ENCODE measurements at regions not wholly inside any gene's neighbourhood (a gene's known extent, or its start where the extent isn't known, plus 50 kb on each side); places are given as distances from the start of the nearest gene placed in this dataset.

GRCh38 chr12:93292213-93292612 is 85.5 kb upstream of the NUDT4 start:
- peaks cover 21% of the 10 kb centered on the region for H3K4me1 ChIP-seq
- Mint-ChIP-seq H3K4me3 (ENCODE audit: unreplicated experiment) (no peak overlapping the region), H3K27ac (ENCODE audit: unreplicated experiment) (no peak overlapping the region), H3K27me3 (ENCODE audit: insufficient read depth, unreplicated experiment) (no peaks in the 10 kb centered on the region), H3K9me3 (ENCODE audit: unreplicated experiment) (no peaks in the 10 kb centered on the region), H3K36me3 (ENCODE audit: insufficient read depth, unreplicated experiment) (peaks cover 5% of the 10 kb centered on the region), H3K4me1 (ENCODE audit: low read depth, unreplicated experiment) (peaks cover 13% of the 10 kb centered on the region)
- ChIA-PET CTCF (no interaction called here), POLR2A (no interaction called here)
- intact Hi-C loops (cut with micrococcal nuclease; ENCODE audit: unreplicated experiment) = loop anchor here (2.0 kb wide), 1 partner anchor 23 kb away; no protein-coding TSS in a partner anchor
- TF ChIP-seq CTCF (IDR thresholded peaks at IDR 0.05; ENCODE audit: insufficient read depth in 1 of 2, low read depth in 1 of 2, low read length in 1 of 2, severe bottlenecking in 1 of 2, unreplicated experiment in 1 of 2) = no peak
- no peak overlapping the region for H3K4me3 ChIP-seq (ENCODE audit: low read depth, low read length)
- H3K27me3 ChIP-seq (replicated peaks; ENCODE audit: control insufficient read depth, insufficient read depth, low read length) = no peaks in the 10 kb centered on the region
- peaks cover 9% of the 10 kb centered on the region; the same call in 1 of the 2 replicates for H3K9me3 ChIP-seq
- no peaks in the 10 kb centered on the region for H3K36me3 ChIP-seq (ENCODE audit: control insufficient read depth, insufficient read depth, low read length)
- no TSS peak for BruUV-seq (replicated peaks)
- DNase-seq = no peak

- Histone ChIP-seq H3K36me3 (ENCODE audit: control insufficient read depth, insufficient read depth, low read length) (no peaks in the 10 kb centered on the region), H3K4me3 (ENCODE audit: low read depth, low read length) (no peak overlapping the region), H3K4me1 (peaks cover 15% of the 10 kb centered on the region), H3K9me3 (peaks cover 9% of the 10 kb centered on the region; the same call in 1 of the 2 replicates), H3K27me3 (replicated peaks; ENCODE audit: control insufficient read depth, insufficient read depth, low read length) (no peaks in the 10 kb centered on the region)
- no peak overlapping the region for H3K4me3 Mint-ChIP-seq (ENCODE audit: unreplicated experiment)
- ChIA-PET POLR2A (no interaction called here), CTCF (no interaction called here)
- peak overlapping the region; percentile 12 for H3K27ac Mint-ChIP-seq (ENCODE audit: unreplicated experiment)
- intact Hi-C loops (cut with micrococcal nuclease; ENCODE audit: unreplicated experiment) = loop anchor here (2.0 kb wide), 1 partner anchor 22 kb away; no protein-coding TSS in a partner anchor
- no peak for TF ChIP-seq CTCF (IDR thresholded peaks at IDR 0.05; ENCODE audit: insufficient read depth in 1 of 2, low read depth in 1 of 2, low read length in 1 of 2, severe bottlenecking in 1 of 2, unreplicated experiment in 1 of 2)
- H3K36me3 Mint-ChIP-seq (ENCODE audit: insufficient read depth, unreplicated experiment) = peaks cover 5% of the 10 kb centered on the region
- no peaks in the 10 kb centered on the region for H3K9me3 Mint-ChIP-seq (ENCODE audit: unreplicated experiment)
- H3K27me3 Mint-ChIP-seq (ENCODE audit: insufficient read depth, unreplicated experiment) = no peaks in the 10 kb centered on the region
- DNase-seq = peak; percentile 65 to 69
- BruUV-seq (replicated peaks) = no TSS peak
- peaks cover 14% of the 10 kb centered on the region for H3K4me1 Mint-ChIP-seq (ENCODE audit: low read depth, unreplicated experiment)
Observed at GRCh38 chr12:93292731-93293566, 84.8 kb upstream of the NUDT4 start.

- Mint-ChIP-seq H3K4me1 (ENCODE audit: low read depth, unreplicated experiment) (peaks cover 31% of the 10 kb centered on the region), H3K27ac (ENCODE audit: unreplicated experiment) (peak overlapping the region; percentile 78), H3K9me3 (ENCODE audit: unreplicated experiment) (no peaks in the 10 kb centered on the region), H3K4me3 (ENCODE audit: unreplicated experiment) (no peak overlapping the region), H3K27me3 (ENCODE audit: insufficient read depth, unreplicated experiment) (no peaks in the 10 kb centered on the region), H3K36me3 (ENCODE audit: insufficient read depth, unreplicated experiment) (no peaks in the 10 kb centered on the region)
- no TSS peak for BruUV-seq (replicated peaks)
- Histone ChIP-seq H3K9me3 (no peaks in the 10 kb centered on the region), H3K36me3 (ENCODE audit: control insufficient read depth, insufficient read depth, low read length) (no peaks in the 10 kb centered on the region), H3K4me3 (ENCODE audit: low read depth, low read length) (no peak overlapping the region), H3K27me3 (replicated peaks; ENCODE audit: control insufficient read depth, insufficient read depth, low read length) (no peaks in the 10 kb centered on the region), H3K4me1 (peaks cover 32% of the 10 kb centered on the region)
- no peak for DNase-seq
- intact Hi-C loops (cut with micrococcal nuclease; ENCODE audit: unreplicated experiment) = no loop called here
- ChIA-PET POLR2A (no interaction called here), CTCF (no interaction called here)
- TF ChIP-seq CTCF (IDR thresholded peaks at IDR 0.05; ENCODE audit: insufficient read depth in 1 of 2, low read depth in 1 of 2, low read length in 1 of 2, severe bottlenecking in 1 of 2, unreplicated experiment in 1 of 2) = no peak
Observed at GRCh38 chr12:93297032-93297431, 80.7 kb upstream of the NUDT4 start.

Measured in Caco-2 (cell line).